ENCODE measurements at regions not wholly inside any gene's neighbourhood (a gene's known extent, or its start where the extent isn't known, plus 50 kb on each side); places are given as distances from the start of the nearest gene placed in this dataset.

- intact Hi-C loops (cut with micrococcal nuclease; ENCODE audit: unreplicated experiment) = no loop called here
- no peak overlapping the region for H3K4me3 ChIP-seq (ENCODE audit: low read depth, low read length, poor library complexity, severe bottlenecking)
- H3K27ac ChIP-seq (ENCODE audit: low read depth, low read length, poor library complexity, severe bottlenecking) = no peak overlapping the region
- TF ChIP-seq CTCF (conservative IDR thresholded peaks at IDR 0.05; ENCODE audit: low read length) = no peak
- TF ChIP-seq EZH2phosphoT487 (IDR thresholded peaks at IDR 0.05; ENCODE audit: borderline replicate concordance, low read depth, low read length) = no peak
- no peaks in the 10 kb centered on the region for H3K9me2 ChIP-seq (ENCODE audit: insufficient read depth, low read length)
- H4K20me1 ChIP-seq (ENCODE audit: insufficient read depth, low read length) = no peaks in the 10 kb centered on the region
- no peak overlapping the region for H3K4me2 ChIP-seq (ENCODE audit: low read length)
- H2AFZ ChIP-seq (ENCODE audit: low read length) = no peak overlapping the region
- H3K79me2 ChIP-seq (ENCODE audit: insufficient read depth, low read depth, low read length) = no peaks in the 10 kb centered on the region
- no peaks in the 10 kb centered on the region for H3K36me3 ChIP-seq (ENCODE audit: insufficient read depth, low read length)
- no peak for DNase-seq (ENCODE audit: low spot score)
- H3K4me1 ChIP-seq (ENCODE audit: insufficient read depth, low read length, poor library complexity, severe bottlenecking) = no peaks in the 10 kb centered on the region
- ChIA-PET CTCF (ENCODE audit: unreplicated experiment) (no interaction called here), POLR2A (no interaction called here)
- no TSS peak for BruUV-seq (replicated peaks)
- H3K9me3 ChIP-seq (ENCODE audit: low read length) = no peaks in the 10 kb centered on the region
These were observed 165.4 kb upstream of the BTBD3 start for GRCh38 chr20:11752336-11752735.

- Histone ChIP-seq H4K20me1 (ENCODE audit: insufficient read depth, low read length) (no peaks in the 10 kb centered on the region), H3K4me3 (ENCODE audit: low read depth, low read length, poor library complexity, severe bottlenecking) (no peak overlapping the region), H3K36me3 (ENCODE audit: insufficient read depth, low read length) (no peaks in the 10 kb centered on the region), H3K9me3 (ENCODE audit: low read length) (no peaks in the 10 kb centered on the region), H2AFZ (ENCODE audit: low read length) (no peak overlapping the region), H3K27ac (ENCODE audit: low read depth, low read length, poor library complexity, severe bottlenecking) (no peak overlapping the region), H3K4me2 (ENCODE audit: low read length) (no peak overlapping the region), H3K79me2 (ENCODE audit: insufficient read depth, low read depth, low read length) (no peaks in the 10 kb centered on the region), H3K4me1 (ENCODE audit: insufficient read depth, low read length, poor library complexity, severe bottlenecking) (no peaks in the 10 kb centered on the region), H3K9me2 (ENCODE audit: insufficient read depth, low read length) (no peaks in the 10 kb centered on the region)
- CTCF ChIA-PET (ENCODE audit: unreplicated experiment) = no interaction called here
- no peak for DNase-seq (ENCODE audit: low spot score)
- TF ChIP-seq CTCF (conservative IDR thresholded peaks at IDR 0.05; ENCODE audit: low read length) (no peak), EZH2phosphoT487 (IDR thresholded peaks at IDR 0.05; ENCODE audit: borderline replicate concordance, low read depth, low read length) (no peak)
- no TSS peak for BruUV-seq (replicated peaks)
- POLR2A ChIA-PET = no interaction called here
- intact Hi-C loops (cut with micrococcal nuclease; ENCODE audit: unreplicated experiment) = no loop called here
These were observed 164.5 kb upstream of the BTBD3 start for GRCh38 chr20:11753155-11753554.

GRCh38 chr20:11754451-11754850 lies 163.2 kb upstream of the BTBD3 start:
- no peak overlapping the region for H3K4me2 ChIP-seq (ENCODE audit: low read length)
- H3K79me2 ChIP-seq (ENCODE audit: insufficient read depth, low read depth, low read length) = no peaks in the 10 kb centered on the region
- H3K9me3 ChIP-seq (ENCODE audit: low read length) = no peaks in the 10 kb centered on the region
- no peak overlapping the region for H2AFZ ChIP-seq (ENCODE audit: low read length)
- H3K4me3 ChIP-seq (ENCODE audit: low read depth, low read length, poor library complexity, severe bottlenecking) = no peak overlapping the region
- no peaks in the 10 kb centered on the region for H3K9me2 ChIP-seq (ENCODE audit: insufficient read depth, low read length)
- ChIA-PET CTCF (ENCODE audit: unreplicated experiment) (no interaction called here), POLR2A (no interaction called here)
- no peaks in the 10 kb centered on the region for H3K36me3 ChIP-seq (ENCODE audit: insufficient read depth, low read length)
- intact Hi-C loops (cut with micrococcal nuclease; ENCODE audit: unreplicated experiment) = no loop called here
- TF ChIP-seq EZH2phosphoT487 (IDR thresholded peaks at IDR 0.05; ENCODE audit: borderline replicate concordance, low read depth, low read length) (no peak), CTCF (conservative IDR thresholded peaks at IDR 0.05; ENCODE audit: low read length) (no peak)
- H3K4me1 ChIP-seq (ENCODE audit: insufficient read depth, low read length, poor library complexity, severe bottlenecking) = no peaks in the 10 kb centered on the region
- BruUV-seq (replicated peaks) = no TSS peak
- H4K20me1 ChIP-seq (ENCODE audit: insufficient read depth, low read length) = no peaks in the 10 kb centered on the region
- no peak for DNase-seq (ENCODE audit: low spot score)
- H3K27ac ChIP-seq (ENCODE audit: low read depth, low read length, poor library complexity, severe bottlenecking) = no peak overlapping the region
